ENCODE measurements at regions not wholly inside any gene's neighbourhood (a gene's known extent, or its start where the extent isn't known, plus 50 kb on each side); places are given as distances from the start of the nearest gene placed in this dataset.

DNA sequence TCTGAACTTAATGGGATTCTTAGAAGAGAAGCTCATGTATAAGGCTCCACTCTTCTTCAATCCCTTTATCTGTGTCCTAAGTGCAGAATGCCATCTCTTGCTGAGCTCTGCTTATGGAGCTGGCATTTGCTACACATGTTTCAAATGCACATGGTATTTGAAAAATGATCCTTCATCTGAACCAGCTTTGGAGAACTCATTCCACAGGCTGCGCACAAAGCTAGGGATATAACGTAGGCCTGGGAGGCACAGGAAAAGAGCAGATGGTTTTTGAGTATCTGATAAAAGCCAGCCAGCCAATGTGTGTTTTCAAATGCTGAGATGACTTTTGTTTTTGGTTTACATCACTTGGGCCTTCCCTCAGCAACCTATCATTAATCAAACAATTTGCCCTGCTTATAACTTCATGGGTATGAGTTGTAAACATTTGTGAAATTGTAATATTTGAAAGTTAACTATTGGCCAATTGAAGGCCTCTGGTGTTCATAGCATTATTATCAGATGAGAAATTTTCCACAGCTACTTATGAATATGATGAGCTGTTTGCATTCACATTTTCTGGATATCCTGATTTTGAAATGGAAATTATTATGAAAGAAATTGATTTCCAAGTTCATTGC, 729.0 kb downstream of the FGF9 start:
- no peak overlapping the region for H2BK15ac ChIP-seq (ENCODE audit: low read depth, low read length)
- no CpG with 5 or more reads among the region's 2 CpGs for WGBS (ENCODE audit: extremely low coverage, insufficient read length, low lambda C conversion rate)
- no peak overlapping the region for H4K8ac ChIP-seq (replicated peaks; ENCODE audit: insufficient read length, low read depth, low read length)

More for the DNA sequence above, 729.0 kb downstream of the FGF9 start:
- H3K27me3 Mint-ChIP-seq (ENCODE audit: low read depth): no peaks in the 10 kb centered on the region
- Histone ChIP-seq H2BK20ac (ENCODE audit: low read depth, low read length, poor library complexity, severe bottlenecking) (no peak overlapping the region), H4K91ac (ENCODE audit: insufficient read length, low read depth, low read length) (no peak overlapping the region), H4K20me1 (ENCODE audit: control insufficient read depth, insufficient read depth, insufficient read length) (no peaks in the 10 kb centered on the region), H3K18ac (ENCODE audit: insufficient read length, low read depth, low read length) (no peak overlapping the region), H3K9me3 (ENCODE audit: control insufficient read depth, low read depth, low read length) (no peaks in the 10 kb centered on the region), H3K4me1 (ENCODE audit: insufficient read depth, low read length) (no peaks in the 10 kb centered on the region), H2AFZ (ENCODE audit: low read length) (no peak overlapping the region), H2AK5ac (ENCODE audit: insufficient read length, low read length) (no peak overlapping the region), H3K23me2 (ENCODE audit: insufficient read length, low read depth, low read length, poor library complexity, severe bottlenecking) (no peaks in the 10 kb centered on the region), H3K4ac (ENCODE audit: low read depth, low read length) (no peak overlapping the region), H3T11ph (ENCODE audit: low read length) (no peak overlapping the region), H3K9ac (ENCODE audit: extremely low read depth, insufficient read length, low read length) (no peak overlapping the region), H2BK120ac (ENCODE audit: low read depth, low read length, poor library complexity, severe bottlenecking) (no peak overlapping the region), H3K23ac (ENCODE audit: insufficient read length, low read depth, low read length) (no peak overlapping the region), H3K79me1 (ENCODE audit: insufficient read depth, low read depth, low read length, poor library complexity, severe bottlenecking) (no peaks in the 10 kb centered on the region), H3K27me3 (ENCODE audit: insufficient read depth, low read length) (no peaks in the 10 kb centered on the region), H3K79me2 (ENCODE audit: insufficient read depth, low read length) (no peaks in the 10 kb centered on the region), H4K5ac (ENCODE audit: insufficient read length, low read depth, low read length) (no peak overlapping the region), H2BK5ac (ENCODE audit: insufficient read length, low read length) (no peak overlapping the region), H2BK12ac (ENCODE audit: insufficient read length, low read depth, low read length) (no peak overlapping the region), H3K14ac (ENCODE audit: insufficient read depth, low read length) (no peak overlapping the region), H3K27ac (ENCODE audit: insufficient read length, low read depth, low read length) (no peak overlapping the region), H3K56ac (ENCODE audit: insufficient read length, low read depth, low read length) (no peak overlapping the region), H3K4me2 (ENCODE audit: insufficient read depth, insufficient read length, low read length) (no peak overlapping the region)
- peaks cover 3 to 6% of the 10 kb centered on the region in 2 experiments for H3K4me1 Mint-ChIP-seq
- H3K27ac Mint-ChIP-seq: no peak overlapping the region
- H3K36me3 Mint-ChIP-seq (ENCODE audit: insufficient read depth in 1 of 3, low read depth in 3 of 3): no peaks in the 10 kb centered on the region
- H3K9me3 Mint-ChIP-seq: no peaks in the 10 kb centered on the region; a peak in 1 of 5 replicates
- no peak for DNase-seq
- TF ChIP-seq, protein P1, sequence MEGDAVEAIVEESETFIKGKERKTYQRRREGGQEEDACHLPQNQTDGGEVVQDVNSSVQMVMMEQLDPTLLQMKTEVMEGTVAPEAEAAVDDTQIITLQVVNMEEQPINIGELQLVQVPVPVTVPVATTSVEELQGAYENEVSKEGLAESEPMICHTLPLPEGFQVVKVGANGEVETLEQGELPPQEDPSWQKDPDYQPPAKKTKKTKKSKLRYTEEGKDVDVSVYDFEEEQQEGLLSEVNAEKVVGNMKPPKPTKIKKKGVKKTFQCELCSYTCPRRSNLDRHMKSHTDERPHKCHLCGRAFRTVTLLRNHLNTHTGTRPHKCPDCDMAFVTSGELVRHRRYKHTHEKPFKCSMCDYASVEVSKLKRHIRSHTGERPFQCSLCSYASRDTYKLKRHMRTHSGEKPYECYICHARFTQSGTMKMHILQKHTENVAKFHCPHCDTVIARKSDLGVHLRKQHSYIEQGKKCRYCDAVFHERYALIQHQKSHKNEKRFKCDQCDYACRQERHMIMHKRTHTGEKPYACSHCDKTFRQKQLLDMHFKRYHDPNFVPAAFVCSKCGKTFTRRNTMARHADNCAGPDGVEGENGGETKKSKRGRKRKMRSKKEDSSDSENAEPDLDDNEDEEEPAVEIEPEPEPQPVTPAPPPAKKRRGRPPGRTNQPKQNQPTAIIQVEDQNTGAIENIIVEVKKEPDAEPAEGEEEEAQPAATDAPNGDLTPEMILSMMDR (conservative IDR thresholded peaks at IDR 0.05): no peak
- H3K4me3 Mint-ChIP-seq: no peak overlapping the region
